ENCODE measurements at regions not wholly inside any gene's neighbourhood (a gene's known extent, or its start where the extent isn't known, plus 50 kb on each side); places are given as distances from the start of the nearest gene placed in this dataset.

- Histone ChIP-seq H3K9me3 (ENCODE audit: insufficient read depth in 2 of 2, low read depth in 1 of 2, low read length in 1 of 2) (no peaks in the 10 kb centered on the region), H3K79me1 (ENCODE audit: low read depth, low read length) (no peaks in the 10 kb centered on the region), H3K4me2 (ENCODE audit: insufficient read depth in 1 of 2, low read depth in 2 of 2, low read length in 2 of 2) (no peak overlapping the region), H2BK12ac (ENCODE audit: low read depth, low read length) (no peak overlapping the region), H3K36me3 (ENCODE audit: control insufficient read depth in 2 of 4, insufficient read depth in 4 of 4, low read length in 3 of 4) (no peaks in the 10 kb centered on the region), H3K27ac (ENCODE audit: low read depth, low read length) (no peak overlapping the region), H4K91ac (replicated peaks; ENCODE audit: insufficient read length, low read length) (no peak overlapping the region), H2AK5ac (ENCODE audit: low read depth, low read length) (no peak overlapping the region), H2AFZ (ENCODE audit: low read length) (no peak overlapping the region), H3K18ac (ENCODE audit: extremely low read depth, low read length) (no peak overlapping the region), H4K5ac (ENCODE audit: insufficient read length, low read depth, low read length) (no peak overlapping the region), H3K56ac (replicated peaks; ENCODE audit: insufficient read length, low read depth, low read length) (no peak overlapping the region), H3K4me3 (ENCODE audit: extremely low read depth in 1 of 4, insufficient read depth in 2 of 4, low read depth in 3 of 4, low read length in 4 of 4) (no peak overlapping the region), H2BK120ac (replicated peaks; ENCODE audit: low read depth, low read length) (no peak overlapping the region), H2BK15ac (ENCODE audit: low read length) (no peak overlapping the region), H4K8ac (ENCODE audit: extremely low read depth, insufficient read depth, low read length) (no peak overlapping the region), H3K14ac (ENCODE audit: insufficient read length) (no peak overlapping the region), H3K23ac (ENCODE audit: insufficient read length) (no peak overlapping the region), H3K79me2 (ENCODE audit: control insufficient read depth in 1 of 2, insufficient read depth in 2 of 2, low read length in 2 of 2) (no peaks in the 10 kb centered on the region), H2BK5ac (ENCODE audit: low read depth, low read length) (no peak overlapping the region), H2BK20ac (ENCODE audit: low read length) (no peak overlapping the region), H3K4me1 (replicated peaks in 1 of 4; ENCODE audit: control insufficient read depth in 3 of 4, insufficient read depth in 4 of 4, low read length in 3 of 4) (peaks cover 0 to 4% (median 0%) of the 10 kb centered on the region in 4 experiments; a peak in 1 of 7 replicates), H3K27me3 (replicated peaks in 1 of 4; ENCODE audit: control insufficient read depth in 3 of 4, extremely low read depth in 1 of 4, insufficient read depth in 3 of 4, low read length in 3 of 4) (no peaks in the 10 kb centered on the region), H4K20me1 (replicated peaks in 1 of 2; ENCODE audit: control insufficient read depth in 1 of 2, insufficient read depth in 2 of 2, low read length in 2 of 2) (no peaks in the 10 kb centered on the region), H3K23me2 (ENCODE audit: low read depth, low read length) (no peaks in the 10 kb centered on the region), H3K9ac (replicated peaks in 1 of 4; ENCODE audit: extremely low read depth in 1 of 4, low read depth in 3 of 4, low read length in 3 of 4) (no peak overlapping the region), H3K4ac (replicated peaks; ENCODE audit: insufficient read length, low read depth, low read length) (no peak overlapping the region)
- ChIA-PET POLR2A (ENCODE audit: partially characterized antibody) (no interaction called here), CTCF (ENCODE audit: partially characterized antibody) (interaction anchor here (0.9 kb wide), 1 partner anchor 74 kb away, joined by 3 read pairs; no protein-coding TSS in a partner anchor)
- no peak for DNase-seq (ENCODE audit: low read depth in 1 of 2, low spot score in 2 of 2)
- no peak for FAIRE-seq
- 85% methylated on average over 2 of the region's 2 CpGs; no CpG with 5 or more reads in 1 of the 2 experiments for WGBS, 2 experiments (ENCODE audit: extremely low coverage in 1 of 2, insufficient coverage in 1 of 2, insufficient read length in 1 of 2, insufficient replicate concordance in 2 of 2, low coverage in 1 of 2, low lambda C conversion rate in 2 of 2, missing lambda C conversion rate in 1 of 2)
- no peak for TF ChIP-seq BCL11A (IDR thresholded peaks at IDR 0.05; ENCODE audit: low read depth in 2 of 2, low read length in 2 of 2)
- no peak for TF ChIP-seq HDAC6 (IDR thresholded peaks at IDR 0.05; ENCODE audit: low read depth, low read length)
- no peak for TF ChIP-seq KDM5A (IDR thresholded peaks at IDR 0.05; ENCODE audit: low read length)
- TF ChIP-seq CHD1 (IDR thresholded peaks at IDR 0.05; ENCODE audit: low read depth, low read length): no peak
- TF ChIP-seq YY1 (IDR thresholded peaks at IDR 0.05; ENCODE audit: low read depth, low read length): no peak
- no peak for TF ChIP-seq RBBP5 (IDR thresholded peaks at IDR 0.05; ENCODE audit: borderline replicate concordance, low read depth, low read length)
- TF ChIP-seq SRF (IDR thresholded peaks at IDR 0.05; ENCODE audit: low read depth, low read length): no peak
- TF ChIP-seq POLR2AphosphoS5 (IDR thresholded peaks at IDR 0.05; ENCODE audit: low read depth, low read length): no peak
- TF ChIP-seq TAF7 (optimal IDR thresholded peaks at IDR 0.05; ENCODE audit: borderline replicate concordance, low read depth, low read length): no peak
- no peak for TF ChIP-seq SAP30 (IDR thresholded peaks at IDR 0.05; ENCODE audit: insufficient read depth, insufficient replicate concordance, low read length)
- no peak for TF ChIP-seq NANOG (IDR thresholded peaks at IDR 0.05; ENCODE audit: insufficient read depth, low read depth, low read length, poor library complexity, severe bottlenecking)
- TF ChIP-seq BRCA1 (IDR thresholded peaks at IDR 0.05; ENCODE audit: low read depth, low read length): no peak
- TF ChIP-seq SIRT6 (IDR thresholded peaks at IDR 0.05; ENCODE audit: low read length): no peak
- TF ChIP-seq SP1 (IDR thresholded peaks at IDR 0.05; ENCODE audit: low read depth, low read length): no peak
- TF ChIP-seq USF2 (IDR thresholded peaks at IDR 0.05; ENCODE audit: low read length): no peak
Measured at GRCh38 chr3:157961665-157962064, 144.6 kb downstream of the SHOX2 start.
